Hepatocyte (in vitro differentiated cells): ENCODE measurements at regions not wholly inside any gene's neighbourhood (a gene's known extent, or its start where the extent isn't known, plus 50 kb on each side); places are given as distances from the start of the nearest gene placed in this dataset.

ENCODE experiments used
- CTCF ChIP-seq: fragments of 200-600 bp; sonication (generic); IDR thresholded peaks from 2 replicates; pipeline ENCODE4 v1.5.1; 2016; ENCODE audit warnings: antibody characterized with exemption, mild to moderate bottlenecking; ENCODE audit not compliant: poor library complexity
- EZH2phosphoT487 ChIP-seq: fragments of 200-600 bp; sonication (generic); IDR thresholded peaks from one replicate; pipeline ENCODE4 v1.6.1; 2018; ENCODE audit warnings: antibody characterized with exemption, mild to moderate bottlenecking, low read depth, moderate library complexity; ENCODE audit not compliant: unreplicated experiment, severe bottlenecking

- no peak for TF ChIP-seq CTCF
- TF ChIP-seq EZH2phosphoT487 = no peak
Observed at GRCh38 chr18:53792762-53793161, 431.7 kb downstream of the MBD2 start.
